PC-9 (cell line): ENCODE measurements at regions not wholly inside any gene's neighbourhood (a gene's known extent, or its start where the extent isn't known, plus 50 kb on each side); places are given as distances from the start of the nearest gene placed in this dataset.

ENCODE experiments used
- BruUV-seq: library from RNA; stranded (reverse); fragments of 400-500 nt; replicated peaks from 2 replicates; lab custom pipeline; 2021; lab: Mats Ljungman, UMichigan
- CTCF ChIA-PET: fragments of 300-600 bp; sonication (Branson Sonifier 250); formaldehyde crosslinking; loops from one replicate; lab custom pipeline; 2022; ENCODE audit warnings: antibody characterized with exemption; lab: Charles Lee
- POLR2A ChIA-PET: fragments of 300-600 bp; sonication (Branson Sonifier 250); formaldehyde crosslinking; loops from one replicate; lab custom pipeline; 2022; ENCODE audit warnings: antibody characterized with exemption; ENCODE audit not compliant: unreplicated experiment; lab: Charles Lee
- DNase-seq, 2 experiments: peaks; one replicate each; pipeline versions ENCODE4 v3.0.0 to v3.0.0-alpha.2; 2015 to 2022; ENCODE audit warnings: mixed read lengths in 1 of 2
- H2AFZ ChIP-seq: fragments of 200-600 bp; sonication (generic); 2 replicates; pipeline ENCODE4 v1.8.1; 2017; ENCODE audit warnings: antibody characterized with exemption
- H3F3A ChIP-seq: fragments of 200-600 bp; sonication (generic); 2 replicates; pipeline ENCODE4 v1.8.1; 2017; ENCODE audit warnings: antibody characterized with exemption, mild to moderate bottlenecking, low read depth; ENCODE audit not compliant: insufficient read depth
- H3K27ac ChIP-seq: fragments of 200-600 bp; sonication (generic); 2 replicates; pipeline ENCODE4 v1.6.1; 2016; ENCODE audit warnings: mixed run types
- H3K27me3 ChIP-seq: fragments of 200-600 bp; sonication (generic); 2 replicates; pipeline ENCODE4 v1.6.1; 2016; ENCODE audit warnings: low read depth, mixed run types; ENCODE audit not compliant: insufficient read depth
- H3K36me3 ChIP-seq: fragments of 200-600 bp; sonication (generic); 2 replicates; pipeline ENCODE4 v1.6.1; 2016; ENCODE audit warnings: low read depth, mixed run types
- H3K4me1 ChIP-seq: fragments of 200-600 bp; sonication (generic); replicated peaks from 2 replicates; pipeline ENCODE4 v1.6.1; 2016; ENCODE audit warnings: mixed run types; ENCODE audit not compliant: insufficient read depth
- H3K4me2 ChIP-seq: fragments of 200-600 bp; sonication (generic); 2 replicates; pipeline ENCODE4 v1.6.1; 2017; ENCODE audit warnings: mixed run types
- H3K4me3 ChIP-seq: fragments of 200-600 bp; sonication (generic); 2 replicates; pipeline ENCODE4 v1.6.1; 2016; ENCODE audit warnings: mixed run types
- H3K79me2 ChIP-seq: fragments of 200-600 bp; sonication (generic); 2 replicates; pipeline ENCODE4 v1.6.1; 2017; ENCODE audit warnings: low read depth, mixed run types
- H3K9me2 ChIP-seq: fragments of 200-600 bp; sonication (generic); 2 replicates; pipeline ENCODE4 v1.8.1; 2017; ENCODE audit warnings: mild to moderate bottlenecking; ENCODE audit not compliant: insufficient read depth
- H3K9me3 ChIP-seq: fragments of 200-600 bp; sonication (generic); 2 replicates; pipeline ENCODE4 v1.8.1; 2016; ENCODE audit warnings: low read depth; ENCODE audit not compliant: insufficient read depth
- H4K20me1 ChIP-seq: fragments of 200-600 bp; sonication (generic); 2 replicates; pipeline ENCODE4 v1.8.1; 2017; ENCODE audit not compliant: insufficient read depth
- CTCF ChIP-seq: fragments of 200-600 bp; sonication (generic); conservative IDR thresholded peaks from 2 replicates; pipeline ENCODE4 v1.6.1; 2017; ENCODE audit warnings: mixed run types, antibody characterized with exemption, mild to moderate bottlenecking, moderate library complexity
- EZH2 ChIP-seq: fragments of 200-600 bp; sonication (generic); IDR thresholded peaks from 2 replicates; pipeline ENCODE4 v1.8.0; 2017; ENCODE audit warnings: antibody characterized with exemption, low read depth
- intact Hi-C: fragments of 100-400 bp; cut with micrococcal nuclease; formaldehyde crosslinking; loops from one replicate; pipeline ENCODE4 v1.10.0; 2022; ENCODE audit not compliant: unreplicated experiment

DNA sequence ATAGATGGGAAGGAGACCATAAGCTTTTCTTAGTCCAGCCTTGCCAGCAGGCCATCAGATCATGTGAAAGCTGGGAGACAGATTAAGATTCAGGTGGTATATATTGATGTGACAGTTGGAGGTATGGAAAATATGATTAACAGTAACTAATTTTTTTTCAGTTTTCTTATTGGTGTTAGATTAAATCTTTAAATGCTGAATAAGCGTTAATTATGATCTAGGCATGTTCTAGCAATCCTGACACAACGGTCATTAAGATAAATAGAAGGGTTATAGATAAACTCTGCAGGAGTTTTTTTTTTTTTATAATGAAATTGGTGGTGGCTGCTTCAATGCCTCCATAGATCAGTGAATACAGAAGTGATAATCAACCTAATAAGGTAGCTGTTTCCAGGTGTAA is 649.5 kb upstream of the TENM3 start:
- BruUV-seq: no TSS peak
- POLR2A ChIA-PET: no interaction called here

DNA sequence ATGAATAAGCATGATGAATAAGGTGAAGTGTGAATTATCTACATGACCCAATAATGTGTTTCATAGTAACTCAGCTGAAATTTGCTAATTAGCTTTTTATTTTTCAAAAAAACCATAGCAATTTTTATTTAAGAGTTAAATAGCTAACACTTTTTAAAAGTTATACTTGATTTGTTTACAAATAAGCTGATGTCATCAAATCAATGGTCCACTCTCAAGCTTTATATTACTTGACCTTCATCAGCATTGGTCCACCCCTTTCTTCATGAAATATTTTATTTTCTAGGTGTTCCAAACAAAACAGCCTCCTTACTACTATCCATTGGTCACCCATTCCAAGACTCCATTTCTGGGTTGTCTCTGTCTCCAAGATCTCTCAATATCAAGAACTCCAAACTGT is 649.0 kb upstream of the TENM3 start:
- ChIA-PET POLR2A (no interaction called here), CTCF (no interaction called here)
- H3K36me3 ChIP-seq: no peaks in the 10 kb centered on the region
- no peak overlapping the region for H2AFZ ChIP-seq
- intact Hi-C loops: no loop called here
- H3K79me2 ChIP-seq: no peaks in the 10 kb centered on the region
- TF ChIP-seq CTCF (no peak), EZH2 (no peak)
- no peaks in the 10 kb centered on the region for H3K9me3 ChIP-seq
- no peaks in the 10 kb centered on the region for H3K9me2 ChIP-seq
- no peaks in the 10 kb centered on the region for H3K27me3 ChIP-seq
- H4K20me1 ChIP-seq: no peaks in the 10 kb centered on the region
- H3K27ac ChIP-seq: no peak overlapping the region
- no peak overlapping the region for H3K4me3 ChIP-seq
- no peak overlapping the region for H3K4me2 ChIP-seq
- no peak for DNase-seq
- no peaks in the 10 kb centered on the region for H3F3A ChIP-seq
- BruUV-seq: no TSS peak
- no peaks in the 10 kb centered on the region for H3K4me1 ChIP-seq

More for the DNA sequence above, 649.5 kb upstream of the TENM3 start:
- H3K27me3 ChIP-seq: no peaks in the 10 kb centered on the region
- CTCF ChIA-PET: no interaction called here
- H3F3A ChIP-seq: no peaks in the 10 kb centered on the region
- TF ChIP-seq EZH2 (no peak), CTCF (no peak)
- no peaks in the 10 kb centered on the region for H4K20me1 ChIP-seq
- H3K9me3 ChIP-seq: no peaks in the 10 kb centered on the region
- no peak overlapping the region for H3K27ac ChIP-seq
- DNase-seq: no peak
- H3K4me3 ChIP-seq: no peak overlapping the region
- no peaks in the 10 kb centered on the region for H3K36me3 ChIP-seq
- no peak overlapping the region for H3K4me2 ChIP-seq
- no peaks in the 10 kb centered on the region for H3K4me1 ChIP-seq
- H2AFZ ChIP-seq: no peak overlapping the region
- intact Hi-C loops: no loop called here
- no peaks in the 10 kb centered on the region for H3K79me2 ChIP-seq
- no peaks in the 10 kb centered on the region for H3K9me2 ChIP-seq

DNA sequence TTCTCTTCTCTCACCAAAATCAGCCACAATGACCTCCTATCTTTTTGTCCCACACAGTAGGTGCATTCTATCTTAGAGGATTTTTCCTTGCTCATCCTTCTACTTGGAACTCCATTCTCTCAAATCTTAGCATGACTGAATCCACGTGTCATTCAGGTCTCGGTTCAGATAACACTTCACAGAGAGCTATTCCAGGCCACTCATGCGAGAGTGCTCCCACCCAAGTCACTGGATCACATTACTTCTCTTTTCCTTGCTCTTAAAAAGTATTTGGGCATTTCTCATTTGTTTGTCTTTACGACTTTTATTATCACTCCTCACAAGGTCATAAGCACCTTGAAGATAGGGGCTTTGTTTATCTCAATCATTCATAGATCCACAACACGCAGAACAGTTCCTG is 647.5 kb upstream of the TENM3 start:
- CTCF ChIA-PET: no interaction called here
- no peaks in the 10 kb centered on the region for H3K9me3 ChIP-seq
- no peak overlapping the region for H3K4me3 ChIP-seq
- TF ChIP-seq CTCF (no peak), EZH2 (no peak)
- POLR2A ChIA-PET: no interaction called here
- H3K4me1 ChIP-seq: no peaks in the 10 kb centered on the region
- no peaks in the 10 kb centered on the region for H3K36me3 ChIP-seq
- H3K27ac ChIP-seq: no peak overlapping the region
- H3K9me2 ChIP-seq: no peaks in the 10 kb centered on the region
- no peaks in the 10 kb centered on the region for H3K79me2 ChIP-seq
- no peak overlapping the region for H3K4me2 ChIP-seq
- no peak overlapping the region for H2AFZ ChIP-seq
- H3K27me3 ChIP-seq: no peaks in the 10 kb centered on the region
- intact Hi-C loops: no loop called here
- H4K20me1 ChIP-seq: no peaks in the 10 kb centered on the region
- no TSS peak for BruUV-seq
- DNase-seq: no peak
- no peaks in the 10 kb centered on the region for H3F3A ChIP-seq
